ENCODE measurements at regions not wholly inside any gene's neighbourhood (a gene's known extent, or its start where the extent isn't known, plus 50 kb on each side); places are given as distances from the start of the nearest gene placed in this dataset.
"Not testable (repeated sequence)": the region's sequence is repeated elsewhere in the genome, so short reads cannot be mapped to it uniquely, and the experiment has no call there.

DNA sequence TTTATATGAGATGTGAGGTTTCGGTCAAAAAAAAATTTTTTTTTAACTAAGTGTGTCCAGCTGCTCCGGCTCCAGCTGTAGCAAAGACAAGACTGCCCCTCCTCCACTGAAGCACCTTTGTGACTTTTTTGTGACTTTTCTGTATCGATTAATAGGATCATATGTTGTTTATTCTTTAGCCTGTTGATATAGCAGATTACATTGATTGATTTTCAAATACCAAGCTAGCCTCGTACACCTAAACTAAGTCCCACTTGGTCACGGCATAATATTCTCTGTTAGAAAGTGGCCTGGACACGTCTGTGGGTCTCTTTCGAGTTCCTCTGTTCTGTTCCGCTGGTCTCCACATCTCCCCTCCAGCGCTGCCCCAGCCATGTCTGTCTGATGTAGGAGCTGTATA lies 126.8 kb downstream of the IGLL1 start:
- DNase-seq (ENCODE audit: unreplicated experiment) = no peak
- ChIA-PET POLR2A (no interaction called here), CTCF (no interaction called here)
- Mint-ChIP-seq H3K4me3 (ENCODE audit: unreplicated experiment) (no peak overlapping the region), H3K9me3 (ENCODE audit: unreplicated experiment) (no peaks in the 10 kb centered on the region), H3K4me1 (ENCODE audit: insufficient read depth, unreplicated experiment) (no peaks in the 10 kb centered on the region), H3K36me3 (ENCODE audit: insufficient read depth, unreplicated experiment) (no peaks in the 10 kb centered on the region), H3K27ac (ENCODE audit: low read depth, unreplicated experiment) (no peak overlapping the region), H3K27me3 (ENCODE audit: insufficient read depth, unreplicated experiment) (peaks cover 28% of the 10 kb centered on the region)
- BruUV-seq (replicated peaks) = no TSS peak
- TF ChIP-seq, protein P1, sequence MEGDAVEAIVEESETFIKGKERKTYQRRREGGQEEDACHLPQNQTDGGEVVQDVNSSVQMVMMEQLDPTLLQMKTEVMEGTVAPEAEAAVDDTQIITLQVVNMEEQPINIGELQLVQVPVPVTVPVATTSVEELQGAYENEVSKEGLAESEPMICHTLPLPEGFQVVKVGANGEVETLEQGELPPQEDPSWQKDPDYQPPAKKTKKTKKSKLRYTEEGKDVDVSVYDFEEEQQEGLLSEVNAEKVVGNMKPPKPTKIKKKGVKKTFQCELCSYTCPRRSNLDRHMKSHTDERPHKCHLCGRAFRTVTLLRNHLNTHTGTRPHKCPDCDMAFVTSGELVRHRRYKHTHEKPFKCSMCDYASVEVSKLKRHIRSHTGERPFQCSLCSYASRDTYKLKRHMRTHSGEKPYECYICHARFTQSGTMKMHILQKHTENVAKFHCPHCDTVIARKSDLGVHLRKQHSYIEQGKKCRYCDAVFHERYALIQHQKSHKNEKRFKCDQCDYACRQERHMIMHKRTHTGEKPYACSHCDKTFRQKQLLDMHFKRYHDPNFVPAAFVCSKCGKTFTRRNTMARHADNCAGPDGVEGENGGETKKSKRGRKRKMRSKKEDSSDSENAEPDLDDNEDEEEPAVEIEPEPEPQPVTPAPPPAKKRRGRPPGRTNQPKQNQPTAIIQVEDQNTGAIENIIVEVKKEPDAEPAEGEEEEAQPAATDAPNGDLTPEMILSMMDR (IDR thresholded peaks at IDR 0.05; ENCODE audit: unreplicated experiment) = no peak
- intact Hi-C loops (cut with micrococcal nuclease) = no loop called here

DNA sequence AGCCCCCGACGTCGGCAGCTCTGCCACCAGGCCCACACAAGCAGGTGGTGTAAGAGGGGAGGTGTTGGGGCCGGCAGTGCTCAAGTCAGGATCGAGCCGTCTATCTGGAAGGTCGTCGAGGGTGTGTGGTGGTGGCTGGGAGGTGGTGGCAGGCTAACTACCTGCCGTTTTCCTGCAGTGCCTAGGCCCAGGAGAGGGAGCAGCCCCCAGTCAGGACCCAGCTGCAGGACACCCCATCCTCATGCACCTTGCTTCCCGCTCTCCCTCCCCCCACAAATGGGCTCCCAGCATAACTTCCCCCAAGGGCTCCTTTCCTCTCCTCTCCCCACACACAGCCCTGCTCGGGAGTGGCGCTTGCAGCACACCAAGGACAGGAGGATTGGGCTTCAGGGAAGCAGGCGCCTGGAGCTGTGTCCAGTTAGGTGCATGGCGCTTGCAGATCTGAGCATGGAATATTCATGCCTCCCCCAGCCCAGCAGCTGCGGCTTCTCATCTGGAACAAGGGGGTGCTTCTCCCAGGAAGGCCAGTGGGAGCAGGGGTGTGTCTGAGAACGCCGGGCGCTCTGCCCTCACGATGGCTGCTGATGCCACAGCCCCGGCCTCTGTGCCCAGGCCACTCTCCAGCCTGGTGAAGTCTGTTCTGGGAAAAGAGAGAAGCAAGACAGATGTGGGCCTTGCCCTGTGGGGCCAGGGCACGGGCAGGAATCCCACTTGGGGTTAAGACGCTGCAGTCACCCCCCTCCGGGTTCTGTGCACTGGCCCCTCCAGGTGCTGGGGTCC lies 127.7 kb downstream of the IGLL1 start:
- Mint-ChIP-seq H3K4me1 (ENCODE audit: insufficient read depth, unreplicated experiment) (no peaks in the 10 kb centered on the region), H3K36me3 (ENCODE audit: insufficient read depth, unreplicated experiment) (no peaks in the 10 kb centered on the region), H3K27me3 (ENCODE audit: insufficient read depth, unreplicated experiment) (peaks cover 19% of the 10 kb centered on the region), H3K9me3 (ENCODE audit: unreplicated experiment) (peaks cover 1% of the 10 kb centered on the region), H3K4me3 (ENCODE audit: unreplicated experiment) (no peak overlapping the region), H3K27ac (ENCODE audit: low read depth, unreplicated experiment) (no peak overlapping the region)
- intact Hi-C loops (cut with micrococcal nuclease) = no loop called here
- TF ChIP-seq, protein P1 (IDR thresholded peaks at IDR 0.05; ENCODE audit: unreplicated experiment) = no peak
- no peak for DNase-seq (ENCODE audit: unreplicated experiment)
- ChIA-PET POLR2A (no interaction called here), CTCF (no interaction called here)
- BruUV-seq (replicated peaks) = no TSS peak

DNA sequence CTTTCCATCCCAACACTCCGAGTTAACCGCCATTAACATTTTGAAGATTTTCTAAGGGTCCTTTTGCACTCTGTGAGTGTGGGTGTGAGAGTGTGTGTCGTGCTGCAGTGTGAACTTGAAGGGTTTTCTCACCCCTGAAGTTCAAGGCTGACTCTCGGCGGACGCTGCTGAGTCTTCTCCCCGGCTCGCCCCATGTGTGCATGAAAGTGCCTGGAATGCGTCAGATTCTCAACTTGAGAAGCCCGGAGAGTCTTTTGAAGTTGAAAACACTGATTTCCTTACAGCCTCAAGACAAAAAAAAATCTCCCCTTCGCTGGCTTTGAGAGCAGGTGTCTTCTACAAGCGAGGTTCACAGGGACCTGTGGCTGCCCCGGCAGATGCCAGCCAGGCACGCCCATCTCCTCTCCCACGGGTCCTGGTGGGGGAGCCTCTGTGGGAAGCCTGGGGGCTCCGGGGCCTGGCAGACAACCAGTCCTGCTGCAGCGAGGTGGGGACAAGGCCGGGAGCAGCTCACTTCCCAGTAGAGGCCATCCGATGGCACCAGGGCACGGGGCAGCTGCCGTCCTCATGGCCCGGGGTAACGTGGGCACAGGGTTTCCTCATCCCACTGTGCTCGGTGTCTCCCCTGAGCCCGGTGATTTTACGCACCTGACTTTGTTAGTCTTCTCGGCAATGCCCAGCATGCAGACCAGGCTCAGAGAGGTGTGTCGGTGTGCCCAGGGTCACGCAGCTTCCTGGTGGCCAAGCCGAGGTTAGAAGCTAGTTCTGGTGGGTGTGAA lies 128.4 kb downstream of the IGLL1 start:
- peaks cover 11% of the 10 kb centered on the region for H3K27me3 Mint-ChIP-seq (ENCODE audit: insufficient read depth, unreplicated experiment)
- H3K27ac Mint-ChIP-seq (ENCODE audit: low read depth, unreplicated experiment); POLR2A ChIA-PET; H3K36me3 Mint-ChIP-seq (ENCODE audit: insufficient read depth, unreplicated experiment); BruUV-seq (replicated peaks); intact Hi-C loops (cut with micrococcal nuclease); H3K4me1 Mint-ChIP-seq (ENCODE audit: insufficient read depth, unreplicated experiment); H3K4me3 Mint-ChIP-seq (ENCODE audit: unreplicated experiment); H3K9me3 Mint-ChIP-seq (ENCODE audit: unreplicated experiment); CTCF ChIA-PET; DNase-seq (ENCODE audit: unreplicated experiment): not testable (repeated sequence)

DNA sequence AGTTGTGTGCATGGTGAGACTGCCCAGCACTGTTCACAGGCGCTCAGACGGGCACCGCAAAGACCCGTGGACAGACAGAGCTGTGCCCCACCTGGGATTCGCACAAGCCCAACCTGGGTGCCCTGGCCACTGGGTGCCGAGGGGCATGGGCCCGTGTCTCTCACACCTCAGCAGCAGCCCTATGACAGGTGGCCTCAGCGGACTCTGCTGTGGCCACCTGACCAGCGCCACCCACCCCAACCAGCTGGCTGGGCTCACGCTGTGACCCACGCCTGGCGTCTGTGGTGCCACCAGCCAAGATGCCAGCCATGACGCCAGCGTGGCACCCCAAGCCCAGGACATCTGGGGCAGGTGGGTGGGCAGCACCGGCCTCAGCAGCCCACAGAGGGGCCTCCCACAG lies 129.3 kb downstream of the IGLL1 start:
- H3K9me3 Mint-ChIP-seq (ENCODE audit: unreplicated experiment); POLR2A ChIA-PET; H3K36me3 Mint-ChIP-seq (ENCODE audit: insufficient read depth, unreplicated experiment); H3K27ac Mint-ChIP-seq (ENCODE audit: low read depth, unreplicated experiment); intact Hi-C loops (cut with micrococcal nuclease); DNase-seq (ENCODE audit: unreplicated experiment); H3K27me3 Mint-ChIP-seq (ENCODE audit: insufficient read depth, unreplicated experiment); H3K4me1 Mint-ChIP-seq (ENCODE audit: insufficient read depth, unreplicated experiment); BruUV-seq (replicated peaks); CTCF ChIA-PET; H3K4me3 Mint-ChIP-seq (ENCODE audit: unreplicated experiment): not testable (repeated sequence)

DNA sequence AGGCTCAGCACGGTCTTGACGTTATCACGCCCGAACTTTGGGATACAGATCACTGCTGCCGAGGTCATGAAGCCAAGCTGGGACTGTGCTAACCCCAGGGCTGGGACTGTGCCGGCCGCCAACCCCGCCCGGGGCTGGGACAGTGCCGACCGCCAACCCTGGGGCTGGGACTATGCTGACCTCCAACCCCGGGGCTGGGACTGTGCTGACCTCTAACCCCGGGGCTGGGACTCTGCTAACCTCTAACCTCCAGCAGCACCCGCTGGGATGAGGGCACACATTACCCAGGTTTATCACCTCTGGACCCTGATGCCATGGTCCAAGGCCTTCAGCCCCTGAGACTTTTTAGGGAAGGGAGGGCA lies 129.7 kb downstream of the IGLL1 start:
- POLR2A ChIA-PET = no interaction called here
- TF ChIP-seq, protein P1 (IDR thresholded peaks at IDR 0.05; ENCODE audit: unreplicated experiment) = no peak
- peaks cover 8% of the 10 kb centered on the region for H3K9me3 Mint-ChIP-seq (ENCODE audit: unreplicated experiment)
- no peak overlapping the region for H3K4me3 Mint-ChIP-seq (ENCODE audit: unreplicated experiment)
- CTCF ChIA-PET = no interaction called here
- H3K27me3 Mint-ChIP-seq (ENCODE audit: insufficient read depth, unreplicated experiment) = no peaks in the 10 kb centered on the region
- BruUV-seq (replicated peaks) = no TSS peak
- intact Hi-C loops (cut with micrococcal nuclease) = no loop called here
- no peaks in the 10 kb centered on the region for H3K4me1 Mint-ChIP-seq (ENCODE audit: insufficient read depth, unreplicated experiment)
- no peaks in the 10 kb centered on the region for H3K36me3 Mint-ChIP-seq (ENCODE audit: insufficient read depth, unreplicated experiment)
- H3K27ac Mint-ChIP-seq (ENCODE audit: low read depth, unreplicated experiment) = no peak overlapping the region
- DNase-seq (ENCODE audit: unreplicated experiment) = no peak

DNA sequence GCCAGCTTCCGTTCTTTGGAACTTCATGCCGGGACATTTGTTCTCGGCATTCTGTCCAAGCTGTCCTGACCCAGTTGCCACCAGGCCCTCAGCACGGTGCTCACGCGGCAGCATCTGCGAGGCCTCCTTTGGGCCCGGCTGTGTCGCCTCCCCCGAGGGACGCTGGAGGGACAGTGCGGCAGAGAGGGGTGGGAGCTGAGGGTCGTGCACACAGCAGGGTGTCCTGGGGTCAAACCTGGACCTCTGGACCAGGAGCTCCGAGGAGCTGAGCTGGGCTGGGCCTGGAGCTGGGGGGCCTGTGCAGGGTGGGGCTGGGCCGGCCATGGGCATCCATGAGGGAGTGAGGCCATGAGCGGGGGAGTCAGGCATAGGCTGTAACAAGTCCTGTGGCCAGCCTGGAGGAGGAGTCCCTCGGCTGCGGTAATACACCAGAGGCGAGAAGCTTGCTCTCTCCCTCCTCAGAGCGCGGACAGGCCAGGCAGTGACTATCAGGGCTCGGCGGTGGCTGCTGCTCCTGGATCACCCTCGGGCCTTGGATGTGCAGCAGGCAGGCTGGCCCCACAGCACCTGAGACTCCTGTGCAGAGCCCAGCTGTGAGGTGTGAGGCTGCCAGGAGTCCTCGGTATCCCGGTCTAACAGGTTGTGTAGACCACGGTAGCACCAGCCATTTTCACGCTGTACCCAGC lies 130.2 kb downstream of the IGLL1 start:
- H3K4me1 Mint-ChIP-seq (ENCODE audit: insufficient read depth, unreplicated experiment); DNase-seq (ENCODE audit: unreplicated experiment); POLR2A ChIA-PET; BruUV-seq (replicated peaks); CTCF ChIA-PET; H3K27ac Mint-ChIP-seq (ENCODE audit: low read depth, unreplicated experiment); H3K4me3 Mint-ChIP-seq (ENCODE audit: unreplicated experiment); intact Hi-C loops (cut with micrococcal nuclease); H3K9me3 Mint-ChIP-seq (ENCODE audit: unreplicated experiment); H3K27me3 Mint-ChIP-seq (ENCODE audit: insufficient read depth, unreplicated experiment); H3K36me3 Mint-ChIP-seq (ENCODE audit: insufficient read depth, unreplicated experiment): not testable (repeated sequence)

Data from MCF 10A (cell line).